Stimulated activated CD4-positive, alpha-beta T cell treated with anti-CD3 and anti-CD28 coated beads, Interleukin-1b, Interleukin-23, amount 100 ng/mL, for 4 hours (primary cell): ENCODE measurements at regions not wholly inside any gene's neighbourhood (a gene's known extent, or its start where the extent isn't known, plus 50 kb on each side); places are given as distances from the start of the nearest gene placed in this dataset.
"Not testable (repeated sequence)": the region's sequence is repeated elsewhere in the genome, so short reads cannot be mapped to it uniquely, and the experiment has no call there.

ENCODE experiments used
- DNase-seq, 2 donors: peaks; one replicate each; pipeline ENCODE4 v3.0.0-alpha.2; 2020; ENCODE audit warnings: low read depth in 2 of 2

DNA sequence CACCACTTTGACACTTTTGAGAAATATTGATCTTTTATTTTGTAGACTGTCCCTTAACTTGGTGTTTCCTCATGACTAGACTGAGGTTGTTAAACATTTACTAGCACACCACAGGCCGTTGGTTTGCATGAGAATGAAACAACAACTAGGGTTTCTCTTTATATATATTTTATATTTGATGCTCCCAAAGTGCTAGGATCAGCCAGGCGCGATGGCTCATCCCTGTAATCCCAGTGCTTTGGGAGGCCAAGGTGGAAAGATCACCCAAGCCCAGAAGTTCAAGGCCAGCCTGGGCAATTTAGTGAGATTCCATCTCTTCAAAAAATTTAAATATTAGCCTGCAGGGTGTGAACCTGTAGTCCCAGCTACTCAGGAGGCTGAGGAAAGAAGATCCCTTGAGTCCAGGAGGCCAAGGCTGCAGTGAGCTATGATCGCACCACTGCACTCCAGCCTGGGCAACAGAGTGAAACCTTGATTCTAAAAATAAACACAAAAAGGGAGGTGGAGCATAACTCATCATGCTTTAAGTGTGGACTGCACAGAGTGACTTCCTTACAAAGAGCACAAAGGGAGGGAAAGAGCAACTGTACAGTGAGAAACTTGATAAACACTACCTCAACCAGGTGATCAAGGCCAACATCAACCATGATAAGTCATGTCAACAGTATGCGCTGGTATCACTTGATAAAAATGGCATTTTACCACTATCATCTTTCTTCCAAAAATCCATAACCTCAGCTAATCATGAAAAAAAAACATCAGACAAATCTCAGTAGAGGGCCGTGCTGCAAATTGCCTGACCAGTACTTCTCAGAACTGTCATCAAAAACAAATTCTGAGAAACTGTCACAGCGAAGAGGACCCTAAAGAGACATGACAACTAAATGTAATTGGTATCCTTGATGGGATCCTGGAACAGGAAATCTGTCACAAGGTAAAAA is 72.8 kb upstream of the ATF7IP2 start:
- DNase-seq: no peak

GRCh38 chr16:10314317-10314716 is 71.5 kb upstream of the ATF7IP2 start:
- no peak for DNase-seq

- DNase-seq: no peak
Observed at GRCh38 chr16:10314811-10315210, 71.0 kb upstream of the ATF7IP2 start.

GRCh38 chr16:10317425-10318001 is 68.3 kb upstream of the ATF7IP2 start:
- no peak for DNase-seq

GRCh38 chr16:10318798-10319500 is 66.9 kb upstream of the ATF7IP2 start:
- no peak for DNase-seq

DNA sequence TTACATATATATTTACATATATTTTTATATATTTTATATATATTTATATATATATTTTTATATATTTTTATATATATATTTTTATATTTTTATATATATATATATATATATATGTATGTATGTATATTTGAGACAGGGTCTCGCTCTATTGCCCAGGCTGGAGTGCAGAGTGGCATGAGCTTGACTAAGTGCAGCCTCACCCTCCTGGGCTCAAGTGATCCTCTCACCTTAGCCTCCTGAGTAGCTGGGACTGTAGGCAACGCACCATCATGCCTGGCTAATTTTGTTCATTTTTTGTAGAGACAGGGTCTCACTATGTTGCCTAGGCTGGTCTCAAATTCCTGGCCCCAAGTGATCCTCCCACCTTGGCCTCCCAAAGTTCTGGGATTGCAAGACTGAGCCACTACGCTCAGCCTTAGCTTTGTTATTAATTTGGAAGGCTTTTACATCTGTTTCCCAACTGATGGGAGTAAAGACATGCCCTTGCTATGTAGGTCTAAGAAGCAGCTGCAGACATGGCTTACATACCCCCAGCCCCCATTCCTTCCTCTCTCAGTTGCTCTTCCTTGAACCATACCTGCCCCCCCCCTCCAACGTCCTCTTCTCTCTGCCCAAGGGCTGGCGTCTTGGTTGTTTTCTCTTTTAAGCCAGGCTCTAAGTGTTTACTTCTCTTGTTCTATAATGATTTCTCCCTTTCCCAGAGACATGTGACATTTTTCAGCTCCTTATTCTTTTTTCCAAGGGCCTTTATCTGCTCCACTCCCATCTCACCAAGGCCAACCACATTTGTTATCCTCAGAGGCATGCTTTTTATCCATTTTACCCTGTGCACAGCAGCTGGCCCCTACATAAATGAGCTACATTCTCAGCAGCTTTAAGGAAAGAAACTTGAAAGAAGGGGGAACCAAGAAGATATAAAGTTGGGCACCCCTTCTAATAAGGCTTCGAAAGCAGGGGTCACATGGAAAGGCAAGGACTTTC is 64.2 kb upstream of the ATF7IP2 start:
- DNase-seq: no peak

DNA sequence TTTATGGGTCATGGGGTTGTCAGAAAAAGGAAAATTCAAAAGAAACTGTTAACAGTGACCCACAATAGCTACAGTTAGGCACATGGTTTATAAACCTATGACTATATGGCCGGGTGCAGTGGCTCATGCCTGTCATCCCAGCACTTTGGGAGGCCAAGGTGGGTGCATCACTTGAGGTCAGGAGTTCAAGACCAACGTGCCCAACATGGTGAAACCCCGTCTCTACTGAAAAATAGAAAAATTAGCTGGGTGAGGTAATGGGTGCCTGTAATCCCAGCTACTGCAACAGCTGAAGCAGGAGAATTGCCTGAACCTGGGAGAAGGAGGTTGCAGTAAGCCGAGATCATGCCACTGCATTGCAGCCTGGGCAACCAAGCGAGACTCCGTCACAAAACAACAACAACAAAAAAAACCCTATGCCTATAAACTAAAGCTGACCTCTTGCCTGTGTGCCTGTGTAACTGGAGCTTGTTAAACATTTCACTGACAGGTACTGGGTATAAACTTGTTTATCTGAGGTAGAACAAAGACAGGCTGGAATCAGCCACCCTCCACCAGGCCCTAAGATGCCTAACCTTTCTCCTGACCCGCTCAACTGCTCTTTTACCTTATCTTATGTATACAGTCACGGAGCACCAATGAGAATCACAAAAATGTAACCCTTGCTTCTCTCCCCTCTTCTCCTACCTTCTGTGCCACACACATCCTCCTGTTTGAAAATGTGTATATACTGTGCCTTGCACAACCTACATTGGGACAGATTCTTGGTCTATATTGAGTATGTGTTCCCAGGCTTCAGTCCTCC is 62.9 kb upstream of the ATF7IP2 start:
- DNase-seq: no peak

- DNase-seq: no peak
Observed at GRCh38 chr16:10323528-10323869, 62.4 kb upstream of the ATF7IP2 start.

- no peak for DNase-seq
Observed at GRCh38 chr16:10324210-10324609, 61.7 kb upstream of the ATF7IP2 start.

GRCh38 chr16:10325783-10326543 is 59.9 kb upstream of the ATF7IP2 start:
- DNase-seq: no peak

GRCh38 chr16:10326647-10327046 is 59.2 kb upstream of the ATF7IP2 start:
- DNase-seq: no peak

DNA sequence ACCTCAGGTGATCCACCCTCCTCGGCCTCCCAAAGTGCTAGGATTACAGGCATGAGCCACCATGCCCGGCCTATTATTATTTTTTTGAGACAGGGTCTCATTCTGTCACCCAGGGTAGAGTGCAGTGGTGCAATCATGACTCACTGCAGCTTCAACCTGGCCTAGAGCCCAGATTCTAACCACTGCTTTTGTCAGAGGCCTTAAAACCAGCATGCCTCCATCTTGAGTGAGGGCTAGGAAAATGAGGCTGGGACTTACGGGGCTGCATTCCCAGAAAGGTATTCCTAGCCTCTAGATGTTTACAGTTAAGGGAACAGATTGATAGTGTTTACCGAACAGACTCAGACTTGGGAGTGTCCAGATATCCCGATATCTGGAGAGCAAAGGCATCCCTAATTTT is 57.6 kb upstream of the ATF7IP2 start:
- DNase-seq: not testable (repeated sequence)

- DNase-seq: no peak
Observed at GRCh38 chr16:10332241-10332640, 53.6 kb upstream of the ATF7IP2 start.

- no peak for DNase-seq
Observed at GRCh38 chr16:10332775-10333174, 53.1 kb upstream of the ATF7IP2 start.

- DNase-seq: no peak
Observed at GRCh38 chr16:10333321-10334032, 52.4 kb upstream of the ATF7IP2 start.

DNA sequence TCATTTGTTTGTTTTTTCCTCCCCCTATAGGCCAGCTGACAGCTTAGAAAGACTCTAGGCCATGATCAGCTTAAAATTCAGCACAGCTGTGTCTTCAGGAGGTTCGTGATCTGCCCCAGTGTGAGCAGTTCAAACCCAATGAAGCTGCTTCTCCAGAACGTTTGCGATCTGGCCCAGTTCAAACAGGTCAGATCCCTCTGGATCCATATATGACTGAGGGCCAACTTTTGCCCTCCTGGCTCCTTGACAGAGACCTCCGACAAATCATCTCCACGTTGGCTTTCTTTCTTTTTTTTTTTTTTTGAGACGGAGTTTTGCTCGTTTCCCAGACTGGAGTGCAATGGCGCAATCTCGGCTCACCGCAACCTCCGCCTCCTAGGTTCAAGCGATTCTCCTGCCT is 50.2 kb upstream of the ATF7IP2 start:
- DNase-seq: no peak
